ENCODE measurements at regions not wholly inside any gene's neighbourhood (a gene's known extent, or its start where the extent isn't known, plus 50 kb on each side); places are given as distances from the start of the nearest gene placed in this dataset.
A peak's percentile ranks its signal among the peaks of the same experiment; 100 is the strongest.

DNA sequence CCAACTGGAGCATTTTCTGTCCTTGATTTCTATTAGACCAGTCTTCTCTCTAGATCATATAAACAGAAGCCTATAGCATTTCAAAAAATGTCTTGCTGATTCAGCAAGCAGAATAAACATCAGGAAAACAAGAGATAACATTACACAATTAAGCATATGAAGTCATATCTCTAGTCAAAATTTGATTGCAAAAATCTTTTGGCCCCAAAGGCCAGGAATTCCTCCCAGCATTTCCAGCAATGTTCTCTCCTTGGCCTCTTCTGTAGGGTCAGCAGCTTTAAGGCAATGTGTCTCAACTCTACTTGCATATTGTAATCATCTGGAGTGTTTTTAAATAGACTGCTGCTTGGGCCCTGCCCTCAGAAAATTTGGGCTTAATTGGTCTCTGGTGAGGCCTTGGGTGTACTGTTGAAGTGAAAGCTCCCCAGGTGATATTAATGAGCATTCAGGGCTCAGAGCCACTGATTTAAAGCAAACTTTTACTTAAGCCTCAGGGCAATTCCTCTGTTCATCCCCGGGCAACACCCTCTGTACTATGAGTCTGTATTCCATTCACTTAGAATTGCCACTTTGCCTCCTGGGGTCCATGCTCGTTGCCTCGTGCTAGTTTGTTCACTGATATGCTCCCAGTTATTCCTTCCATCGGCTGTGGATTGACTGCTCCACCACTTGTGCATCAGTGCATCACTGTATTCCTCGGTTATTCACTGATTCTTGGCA is 1072.6 kb downstream of the ROBO2 start:
- H3K36me3 ChIP-seq = no peaks in the 10 kb centered on the region
- H3K4me3 ChIP-seq = no peak overlapping the region
- no peaks in the 10 kb centered on the region for H3K27me3 ChIP-seq
- no peaks in the 10 kb centered on the region for H3K9me3 ChIP-seq
- peak in 1 of 4 donors; percentile 41 for ATAC-seq
- intact Hi-C loops (cut with DNase I) = no loop called here
- no peak for DNase-seq
- FAIRE-seq = no peak
- H3K4me1 ChIP-seq = no peaks in the 10 kb centered on the region
- 65 to 70% methylated on average over 5 of the region's 5 CpGs for WGBS, 2 donors
- no peak overlapping the region for H3K27ac ChIP-seq
- TF ChIP-seq, protein P1, sequence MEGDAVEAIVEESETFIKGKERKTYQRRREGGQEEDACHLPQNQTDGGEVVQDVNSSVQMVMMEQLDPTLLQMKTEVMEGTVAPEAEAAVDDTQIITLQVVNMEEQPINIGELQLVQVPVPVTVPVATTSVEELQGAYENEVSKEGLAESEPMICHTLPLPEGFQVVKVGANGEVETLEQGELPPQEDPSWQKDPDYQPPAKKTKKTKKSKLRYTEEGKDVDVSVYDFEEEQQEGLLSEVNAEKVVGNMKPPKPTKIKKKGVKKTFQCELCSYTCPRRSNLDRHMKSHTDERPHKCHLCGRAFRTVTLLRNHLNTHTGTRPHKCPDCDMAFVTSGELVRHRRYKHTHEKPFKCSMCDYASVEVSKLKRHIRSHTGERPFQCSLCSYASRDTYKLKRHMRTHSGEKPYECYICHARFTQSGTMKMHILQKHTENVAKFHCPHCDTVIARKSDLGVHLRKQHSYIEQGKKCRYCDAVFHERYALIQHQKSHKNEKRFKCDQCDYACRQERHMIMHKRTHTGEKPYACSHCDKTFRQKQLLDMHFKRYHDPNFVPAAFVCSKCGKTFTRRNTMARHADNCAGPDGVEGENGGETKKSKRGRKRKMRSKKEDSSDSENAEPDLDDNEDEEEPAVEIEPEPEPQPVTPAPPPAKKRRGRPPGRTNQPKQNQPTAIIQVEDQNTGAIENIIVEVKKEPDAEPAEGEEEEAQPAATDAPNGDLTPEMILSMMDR (IDR thresholded peaks at IDR 0.05) = no peak

DNA sequence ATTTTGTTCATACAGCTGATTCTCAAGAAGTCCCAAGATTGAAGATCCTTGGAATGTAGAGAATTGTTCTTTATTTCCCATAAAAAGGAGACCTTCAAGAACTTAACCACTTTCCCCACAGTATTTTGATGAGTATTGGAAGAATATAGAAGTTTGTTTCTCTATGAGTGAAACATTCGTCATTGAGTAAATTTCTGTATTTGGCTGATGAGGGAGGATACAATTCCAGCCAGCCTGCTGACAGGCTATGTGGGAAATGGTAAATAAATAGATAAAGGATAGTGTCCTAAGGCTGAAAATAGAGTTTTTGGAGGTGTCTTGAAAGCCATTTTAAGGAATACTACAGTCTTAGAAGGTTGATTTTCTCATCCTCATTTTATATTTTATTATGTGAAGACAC is 1076.1 kb downstream of the ROBO2 start:
- Histone ChIP-seq H3K27me3 (no peaks in the 10 kb centered on the region), H3K4me3 (no peak overlapping the region), H3K36me3 (no peaks in the 10 kb centered on the region), H3K9me3 (no peaks in the 10 kb centered on the region), H3K27ac (no peak overlapping the region), H3K4me1 (no peaks in the 10 kb centered on the region)
- DNase-seq (no peak), ATAC-seq (no peak), FAIRE-seq (no peak)
- WGBS, 2 donors = 68 to 81% methylated on average over 1 of the region's 1 CpG
- intact Hi-C loops (cut with DNase I) = no loop called here
- TF ChIP-seq, protein P1 (IDR thresholded peaks at IDR 0.05) = no peak

DNA sequence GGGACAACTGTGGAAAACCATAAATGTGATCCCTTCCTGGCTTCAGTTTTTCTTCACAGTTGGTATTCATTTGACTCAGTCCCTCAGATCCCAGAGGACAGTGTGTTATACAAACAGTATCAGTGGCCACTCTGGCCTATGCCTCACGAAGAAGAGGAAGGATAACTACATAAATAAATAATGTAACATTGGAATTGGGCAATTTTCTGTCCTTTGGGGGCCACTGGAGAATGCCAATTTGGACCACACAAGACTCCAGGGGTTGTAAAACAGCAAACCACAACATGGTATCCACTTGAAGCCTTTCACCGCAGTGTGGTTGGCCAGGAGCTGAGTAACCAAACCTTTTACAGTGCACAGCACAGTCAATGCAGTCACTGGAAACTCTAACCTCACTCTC is 1077.0 kb downstream of the ROBO2 start:
- Histone ChIP-seq H3K36me3 (no peaks in the 10 kb centered on the region), H3K27ac (no peak overlapping the region), H3K9me3 (no peaks in the 10 kb centered on the region), H3K4me3 (no peak overlapping the region), H3K4me1 (no peaks in the 10 kb centered on the region), H3K27me3 (no peaks in the 10 kb centered on the region)
- TF ChIP-seq, protein P1 (IDR thresholded peaks at IDR 0.05) = no peak
- WGBS, 2 donors = 63 to 76% methylated on average over 2 of the region's 2 CpGs
- intact Hi-C loops (cut with DNase I) = no loop called here
- no peak for FAIRE-seq
- no peak for DNase-seq
- ATAC-seq = no peak

DNA sequence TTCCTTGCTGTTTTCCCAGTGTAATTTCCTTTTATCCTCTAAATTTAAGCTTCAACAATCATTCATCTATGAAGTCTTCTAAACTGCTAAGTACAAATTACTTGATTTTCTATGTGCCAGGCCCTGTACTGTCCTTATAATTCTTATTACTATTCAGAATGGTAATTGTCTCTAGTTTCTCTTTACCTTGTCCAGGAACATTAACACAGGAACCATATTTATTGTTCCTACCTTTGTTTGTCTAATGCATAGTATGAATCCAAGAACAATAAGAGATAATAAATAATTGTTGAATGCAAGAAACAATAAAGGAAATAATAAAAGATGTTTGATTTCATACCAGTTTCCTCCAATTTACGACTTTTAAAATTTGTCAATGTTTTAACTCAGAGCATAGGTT is 1083.2 kb downstream of the ROBO2 start:
- WGBS, 2 donors = 48 to 69% methylated on average over 1 of the region's 1 CpG
- no peaks in the 10 kb centered on the region for H3K4me1 ChIP-seq
- H3K27ac ChIP-seq = no peak overlapping the region
- TF ChIP-seq, protein P1 (IDR thresholded peaks at IDR 0.05) = no peak
- FAIRE-seq = no peak
- no peak for ATAC-seq
- intact Hi-C loops (cut with DNase I) = no loop called here
- no peaks in the 10 kb centered on the region for H3K9me3 ChIP-seq
- no peaks in the 10 kb centered on the region for H3K36me3 ChIP-seq
- H3K4me3 ChIP-seq = no peak overlapping the region
- no peak for DNase-seq
- H3K27me3 ChIP-seq = no peaks in the 10 kb centered on the region

DNA sequence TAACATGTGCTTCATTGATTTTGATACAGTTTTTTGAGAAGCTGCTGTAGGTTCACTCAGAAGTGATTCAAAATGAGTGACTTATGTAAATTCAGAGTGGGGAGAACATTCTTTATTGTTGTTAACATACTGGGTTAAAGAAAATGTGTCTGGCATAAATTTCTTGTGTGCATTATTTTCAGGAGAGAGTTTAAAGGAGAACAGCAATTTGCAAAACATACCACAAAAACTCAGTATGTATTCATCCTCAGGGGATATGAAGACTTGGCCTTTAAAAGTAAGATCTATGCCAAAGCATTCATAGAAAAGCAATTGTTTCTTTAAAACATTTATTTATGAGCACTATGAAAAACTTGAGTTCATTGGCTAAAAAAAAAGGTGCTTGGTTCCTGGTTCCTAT is 1089.8 kb downstream of the ROBO2 start:
- no peak for FAIRE-seq
- Histone ChIP-seq H3K27me3 (no peaks in the 10 kb centered on the region), H3K4me3 (no peak overlapping the region), H3K9me3 (no peaks in the 10 kb centered on the region), H3K4me1 (no peaks in the 10 kb centered on the region), H3K27ac (no peak overlapping the region), H3K36me3 (no peaks in the 10 kb centered on the region)
- intact Hi-C loops (cut with DNase I) = no loop called here
- DNase-seq = no peak
- ATAC-seq = no peak
- TF ChIP-seq, protein P1 (IDR thresholded peaks at IDR 0.05) = no peak

All from pancreas (tissue), 10 donors.